ENCODE measurements at regions not wholly inside any gene's neighbourhood (a gene's known extent, or its start where the extent isn't known, plus 50 kb on each side); places are given as distances from the start of the nearest gene placed in this dataset.
A peak's percentile ranks its signal among the peaks of the same experiment; 100 is the strongest.

- Histone ChIP-seq H3K36me3 (ENCODE audit: insufficient read depth, low read length) (no peaks in the 10 kb centered on the region), H3K27me3 (ENCODE audit: insufficient read depth, low read length) (peaks cover 37% of the 10 kb centered on the region), H2AFZ (ENCODE audit: low read length, unreplicated experiment) (no peak overlapping the region), H3K27ac (ENCODE audit: low read depth, low read length) (no peak overlapping the region), H3K79me2 (ENCODE audit: control insufficient read depth, insufficient read depth, low read length, unreplicated experiment) (no peaks in the 10 kb centered on the region), H3K4me3 (ENCODE audit: low read depth, low read length) (no peak overlapping the region), H3K4me1 (ENCODE audit: control insufficient read depth, insufficient read depth, low read length, unreplicated experiment) (no peaks in the 10 kb centered on the region)
These were observed 168.0 kb upstream of the FOXF1 start for GRCh38 chr16:86342161-86342834.

DNA sequence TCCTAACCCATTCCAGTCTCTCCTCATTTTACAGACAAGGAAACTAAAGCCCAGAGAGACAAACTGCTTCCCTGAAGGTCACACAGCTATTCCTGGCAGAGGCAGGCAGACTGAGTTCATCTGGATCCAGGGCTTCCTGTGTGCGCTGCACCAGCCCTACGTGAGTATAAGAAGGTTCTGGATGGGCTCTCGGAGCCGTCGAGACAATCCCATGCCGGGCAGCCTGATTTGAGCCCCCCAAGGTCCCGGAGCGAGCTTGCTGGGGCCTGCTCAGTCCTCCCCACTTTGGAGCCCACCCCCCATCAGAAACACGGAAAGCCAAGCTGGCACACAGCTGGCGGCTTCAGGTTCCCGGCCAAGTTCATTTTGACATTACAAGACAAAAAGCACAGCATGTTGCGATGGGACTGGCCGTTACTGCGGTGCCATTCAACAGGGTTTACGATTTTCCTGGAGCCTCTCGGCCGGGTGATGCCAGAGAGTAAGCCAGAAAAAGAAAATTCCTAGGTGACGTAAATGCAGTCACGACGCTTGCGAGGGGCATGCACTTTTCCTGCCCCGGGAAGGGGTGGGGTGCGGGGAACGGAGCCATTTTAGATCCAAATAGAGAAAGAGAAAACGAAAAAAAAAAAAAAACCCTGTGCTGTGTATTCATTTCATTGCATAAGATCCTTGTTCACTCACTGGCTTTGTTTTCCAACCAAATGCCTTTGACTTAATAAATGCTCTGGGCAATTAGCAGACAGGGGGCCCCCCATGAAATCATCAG lies 167.1 kb upstream of the FOXF1 start:
- Histone ChIP-seq H3K79me2 (ENCODE audit: control insufficient read depth, insufficient read depth, low read length, unreplicated experiment) (no peaks in the 10 kb centered on the region), H3K4me1 (ENCODE audit: control insufficient read depth, insufficient read depth, low read length, unreplicated experiment) (no peaks in the 10 kb centered on the region), H3K27ac (ENCODE audit: low read depth, low read length) (no peak overlapping the region), H2AFZ (ENCODE audit: low read length, unreplicated experiment) (no peak overlapping the region), H3K36me3 (ENCODE audit: insufficient read depth, low read length) (no peaks in the 10 kb centered on the region), H3K27me3 (ENCODE audit: insufficient read depth, low read length) (peaks cover 40% of the 10 kb centered on the region), H3K4me3 (ENCODE audit: low read depth, low read length) (peak overlapping the region; percentile 22; the same call in 1 of the 2 replicates)

DNA sequence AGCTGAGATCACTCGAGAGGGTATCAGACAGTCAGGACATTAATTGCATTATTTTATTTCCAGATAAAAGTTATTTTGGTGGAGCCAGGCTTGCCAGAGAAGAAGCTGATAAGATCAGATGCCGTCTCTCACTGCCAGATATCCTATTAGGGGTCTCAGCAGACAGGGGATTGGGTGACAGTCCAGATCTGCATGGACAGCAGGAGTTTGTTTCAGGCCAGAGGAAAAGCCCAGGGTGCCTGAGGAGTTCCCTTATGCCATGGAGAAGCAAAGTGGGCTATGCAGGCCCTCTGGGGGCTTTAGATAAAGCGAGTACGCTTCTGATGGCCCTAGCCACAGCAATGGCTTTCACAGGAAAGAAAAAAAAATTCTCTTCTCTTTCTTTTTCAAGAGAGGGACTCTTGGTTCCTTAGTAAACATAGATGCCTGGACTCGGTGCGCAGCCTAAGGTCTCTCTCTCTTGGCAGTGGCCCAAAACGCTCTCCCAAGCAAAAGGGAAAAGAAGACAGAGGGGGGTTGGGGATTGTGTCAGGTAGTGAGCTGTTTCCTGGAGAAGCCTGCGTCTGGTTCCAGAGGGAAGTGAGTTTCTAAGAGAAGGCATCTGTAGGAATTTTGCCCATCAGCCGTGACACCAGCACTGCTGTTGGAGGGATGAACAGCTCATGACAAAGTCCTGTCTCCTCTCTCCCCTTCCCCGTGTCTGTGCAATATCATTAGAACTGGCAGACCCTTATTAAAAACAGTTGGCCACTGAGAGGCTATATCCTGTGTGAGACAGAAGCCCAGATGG lies 166.3 kb upstream of the FOXF1 start:
- no peak overlapping the region for H3K27ac ChIP-seq (ENCODE audit: low read depth, low read length)
- H2AFZ ChIP-seq (ENCODE audit: low read length, unreplicated experiment) = no peak overlapping the region

DNA sequence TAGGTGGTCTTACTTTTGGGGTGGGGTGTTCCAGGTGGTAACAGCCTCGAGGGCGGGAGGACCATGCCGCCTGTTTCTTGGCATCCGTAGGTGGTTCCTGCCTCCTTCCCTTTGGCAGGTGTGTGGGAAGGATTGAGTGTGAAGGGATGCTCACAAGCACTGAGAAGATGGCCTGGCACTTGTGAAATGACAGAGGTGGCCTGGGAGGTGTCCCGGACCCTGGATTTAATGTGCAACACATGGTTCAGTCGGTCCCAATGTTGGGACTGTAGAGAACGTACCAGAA lies 165.8 kb upstream of the FOXF1 start:
- H3K79me2 ChIP-seq (ENCODE audit: control insufficient read depth, insufficient read depth, low read length, unreplicated experiment) = no peaks in the 10 kb centered on the region
- peaks cover 45% of the 10 kb centered on the region for H3K27me3 ChIP-seq (ENCODE audit: insufficient read depth, low read length)
- H3K4me3 ChIP-seq (ENCODE audit: low read depth, low read length) = no peak overlapping the region
- no peaks in the 10 kb centered on the region for H3K4me1 ChIP-seq (ENCODE audit: control insufficient read depth, insufficient read depth, low read length, unreplicated experiment)
- no peaks in the 10 kb centered on the region for H3K36me3 ChIP-seq (ENCODE audit: insufficient read depth, low read length)
- no peak overlapping the region for H3K27ac ChIP-seq (ENCODE audit: low read depth, low read length)
- H2AFZ ChIP-seq (ENCODE audit: low read length, unreplicated experiment) = no peak overlapping the region

More for the DNA sequence above, 166.3 kb upstream of the FOXF1 start:
- Histone ChIP-seq H3K36me3 (ENCODE audit: insufficient read depth, low read length) (no peaks in the 10 kb centered on the region), H3K4me3 (ENCODE audit: low read depth, low read length) (no peak overlapping the region), H3K4me1 (ENCODE audit: control insufficient read depth, insufficient read depth, low read length, unreplicated experiment) (no peaks in the 10 kb centered on the region), H3K79me2 (ENCODE audit: control insufficient read depth, insufficient read depth, low read length, unreplicated experiment) (no peaks in the 10 kb centered on the region), H3K27me3 (ENCODE audit: insufficient read depth, low read length) (peaks cover 43% of the 10 kb centered on the region)

GRCh38 chr16:86344881-86345280 lies 165.4 kb upstream of the FOXF1 start:
- Histone ChIP-seq H3K4me1 (ENCODE audit: control insufficient read depth, insufficient read depth, low read length, unreplicated experiment) (no peaks in the 10 kb centered on the region), H3K36me3 (ENCODE audit: insufficient read depth, low read length) (no peaks in the 10 kb centered on the region), H2AFZ (ENCODE audit: low read length, unreplicated experiment) (no peak overlapping the region), H3K27me3 (ENCODE audit: insufficient read depth, low read length) (peaks cover 49% of the 10 kb centered on the region), H3K4me3 (ENCODE audit: low read depth, low read length) (no peak overlapping the region), H3K79me2 (ENCODE audit: control insufficient read depth, insufficient read depth, low read length, unreplicated experiment) (no peaks in the 10 kb centered on the region), H3K27ac (ENCODE audit: low read depth, low read length) (no peak overlapping the region)

DNA sequence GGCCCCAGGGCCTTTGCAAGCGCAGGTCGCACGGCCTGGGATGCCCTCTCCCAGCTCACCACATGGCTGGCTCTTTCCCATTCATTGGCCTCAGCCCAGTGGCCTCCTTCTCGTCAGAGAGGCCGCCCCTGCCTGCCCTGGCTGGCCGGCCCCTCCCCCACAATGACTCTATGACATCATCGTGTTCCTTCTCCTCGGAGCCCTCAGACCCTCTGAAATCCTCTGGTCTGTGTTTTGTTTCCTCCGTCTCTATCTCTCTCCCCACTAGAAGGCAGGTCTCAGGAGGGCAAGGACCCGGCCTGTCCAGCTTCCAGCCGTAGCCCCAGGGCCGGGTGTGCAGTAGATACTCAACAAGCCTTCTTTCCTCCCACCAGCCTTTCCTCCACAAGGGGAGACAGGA lies 164.8 kb upstream of the FOXF1 start:
- peaks cover 52% of the 10 kb centered on the region for H3K27me3 ChIP-seq (ENCODE audit: insufficient read depth, low read length)
- no peak overlapping the region for H3K27ac ChIP-seq (ENCODE audit: low read depth, low read length)
- H3K36me3 ChIP-seq (ENCODE audit: insufficient read depth, low read length) = no peaks in the 10 kb centered on the region
- no peak overlapping the region for H2AFZ ChIP-seq (ENCODE audit: low read length, unreplicated experiment)
- H3K4me3 ChIP-seq (ENCODE audit: low read depth, low read length) = no peak overlapping the region
- H3K79me2 ChIP-seq (ENCODE audit: control insufficient read depth, insufficient read depth, low read length, unreplicated experiment) = no peaks in the 10 kb centered on the region
- no peaks in the 10 kb centered on the region for H3K4me1 ChIP-seq (ENCODE audit: control insufficient read depth, insufficient read depth, low read length, unreplicated experiment)

DNA sequence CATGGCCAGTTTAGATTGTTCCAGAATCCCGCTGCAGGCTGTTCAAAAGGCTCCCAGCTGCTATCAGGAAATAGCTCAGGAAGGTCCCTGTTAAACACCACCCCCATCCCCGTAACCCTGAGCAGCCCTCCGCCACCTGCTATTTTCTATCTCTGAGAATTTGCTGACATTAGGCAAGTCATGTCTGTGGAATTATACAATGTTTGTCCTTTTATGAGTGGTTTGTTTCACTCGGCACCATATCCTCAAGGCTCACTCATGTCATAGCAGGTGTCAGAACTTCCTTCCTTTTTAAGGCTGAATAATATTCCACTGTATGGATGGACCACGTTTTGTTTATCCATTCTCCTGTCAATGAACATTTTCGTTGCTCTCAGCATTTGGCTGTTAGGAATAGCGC lies 164.3 kb upstream of the FOXF1 start:
- no peak overlapping the region for H2AFZ ChIP-seq (ENCODE audit: low read length, unreplicated experiment)
- H3K36me3 ChIP-seq (ENCODE audit: insufficient read depth, low read length) = no peaks in the 10 kb centered on the region
- no peak overlapping the region for H3K4me3 ChIP-seq (ENCODE audit: low read depth, low read length)
- no peaks in the 10 kb centered on the region for H3K79me2 ChIP-seq (ENCODE audit: control insufficient read depth, insufficient read depth, low read length, unreplicated experiment)
- no peaks in the 10 kb centered on the region for H3K4me1 ChIP-seq (ENCODE audit: control insufficient read depth, insufficient read depth, low read length, unreplicated experiment)
- peaks cover 52% of the 10 kb centered on the region for H3K27me3 ChIP-seq (ENCODE audit: insufficient read depth, low read length)
- H3K27ac ChIP-seq (ENCODE audit: low read depth, low read length) = no peak overlapping the region

- Histone ChIP-seq H3K4me3 (ENCODE audit: low read depth, low read length) (no peak overlapping the region), H3K36me3 (ENCODE audit: insufficient read depth, low read length) (no peaks in the 10 kb centered on the region), H2AFZ (ENCODE audit: low read length, unreplicated experiment) (no peak overlapping the region), H3K27me3 (ENCODE audit: insufficient read depth, low read length) (peaks cover 48% of the 10 kb centered on the region), H3K4me1 (ENCODE audit: control insufficient read depth, insufficient read depth, low read length, unreplicated experiment) (no peaks in the 10 kb centered on the region), H3K79me2 (ENCODE audit: control insufficient read depth, insufficient read depth, low read length, unreplicated experiment) (no peaks in the 10 kb centered on the region), H3K27ac (ENCODE audit: low read depth, low read length) (no peak overlapping the region)
These were observed 163.2 kb upstream of the FOXF1 start for GRCh38 chr16:86347090-86347489.

DNA sequence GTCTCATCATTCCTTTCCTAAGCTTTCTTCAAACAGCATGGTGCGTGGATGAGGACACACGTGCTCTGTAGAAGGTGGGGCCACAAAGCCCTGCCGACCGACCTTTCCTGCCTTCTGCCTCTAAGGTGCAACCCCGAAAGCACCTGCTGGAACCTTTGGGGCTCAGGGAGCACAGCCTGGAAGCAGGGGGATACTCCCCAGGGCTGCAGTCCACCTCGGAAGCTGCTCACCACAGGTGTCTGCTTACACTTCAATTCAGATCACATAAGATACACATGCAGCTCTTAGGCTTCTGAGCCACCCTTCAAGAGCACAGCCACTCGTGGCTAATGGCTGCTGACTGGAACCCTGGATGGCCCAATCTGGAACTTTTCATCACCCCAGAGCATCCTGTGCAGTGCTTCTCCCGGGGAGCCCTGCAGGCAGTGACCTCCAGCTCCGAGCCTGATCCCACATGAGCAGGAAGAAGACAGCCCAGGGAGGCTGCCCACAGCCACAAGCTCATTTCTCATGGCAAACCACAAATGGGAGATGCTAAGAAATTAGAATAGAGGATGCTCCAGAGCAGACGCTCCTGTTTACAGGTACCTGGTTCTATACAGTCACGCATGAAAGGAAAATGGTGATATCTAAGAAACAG lies 162.3 kb upstream of the FOXF1 start:
- H3K4me1 ChIP-seq (ENCODE audit: control insufficient read depth, insufficient read depth, low read length, unreplicated experiment) = no peaks in the 10 kb centered on the region
- no peak overlapping the region for H2AFZ ChIP-seq (ENCODE audit: low read length, unreplicated experiment)
- H3K79me2 ChIP-seq (ENCODE audit: control insufficient read depth, insufficient read depth, low read length, unreplicated experiment) = no peaks in the 10 kb centered on the region
- peaks cover 44% of the 10 kb centered on the region for H3K27me3 ChIP-seq (ENCODE audit: insufficient read depth, low read length)
- H3K36me3 ChIP-seq (ENCODE audit: insufficient read depth, low read length) = no peaks in the 10 kb centered on the region
- H3K4me3 ChIP-seq (ENCODE audit: low read depth, low read length) = no peak overlapping the region
- H3K27ac ChIP-seq (ENCODE audit: low read depth, low read length) = no peak overlapping the region

DNA sequence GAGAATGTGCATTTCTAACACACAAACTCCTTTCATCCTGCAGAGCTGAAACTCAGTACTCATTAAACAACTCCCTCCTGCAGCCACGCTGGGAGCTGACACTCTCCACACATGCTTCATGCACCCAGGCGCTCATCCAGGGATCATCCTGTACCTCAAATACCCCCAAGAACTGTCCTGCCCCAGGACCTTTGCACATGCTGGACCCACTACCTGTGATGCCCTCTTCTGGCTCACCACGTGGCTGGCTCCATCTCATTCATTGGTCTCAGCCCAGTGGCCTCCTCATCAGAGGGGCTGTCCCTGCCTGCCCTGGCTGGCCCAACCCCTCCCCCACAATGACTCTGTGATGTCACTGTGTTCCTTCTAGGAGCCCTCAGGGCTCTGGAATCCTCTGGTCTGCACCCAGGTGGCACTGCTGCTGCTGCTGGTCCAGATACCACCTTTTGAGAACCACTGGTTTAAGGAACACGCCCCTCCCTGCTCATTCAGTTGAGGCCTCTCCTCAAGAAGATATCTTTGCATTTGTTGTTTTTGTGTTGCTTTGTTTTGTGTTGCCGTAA lies 160.9 kb upstream of the FOXF1 start:
- no peak overlapping the region for H3K4me3 ChIP-seq (ENCODE audit: low read depth, low read length)
- H3K36me3 ChIP-seq (ENCODE audit: insufficient read depth, low read length) = no peaks in the 10 kb centered on the region
- H3K27me3 ChIP-seq (ENCODE audit: insufficient read depth, low read length) = peaks cover 36% of the 10 kb centered on the region
- no peak overlapping the region for H3K27ac ChIP-seq (ENCODE audit: low read depth, low read length)
- no peaks in the 10 kb centered on the region for H3K4me1 ChIP-seq (ENCODE audit: control insufficient read depth, insufficient read depth, low read length, unreplicated experiment)
- H3K79me2 ChIP-seq (ENCODE audit: control insufficient read depth, insufficient read depth, low read length, unreplicated experiment) = no peaks in the 10 kb centered on the region
- no peak overlapping the region for H2AFZ ChIP-seq (ENCODE audit: low read length, unreplicated experiment)
